HG03097 (cell line): ENCODE measurements at regions not wholly inside any gene's neighbourhood (a gene's known extent, or its start where the extent isn't known, plus 50 kb on each side); places are given as distances from the start of the nearest gene placed in this dataset.

Experiments used
- ATAC-seq: cut with Tn5 transposase; IDR thresholded peaks from one replicate; pipeline ENCODE4 v1.9.1; 2021; ENCODE audit not compliant: unreplicated experiment, low FRiP score

- no peak for ATAC-seq
Observed at GRCh38 chr19:29263305-29264135, 50.6 kb upstream of the UQCRFS1 start.

GRCh38 chr19:29264897-29265296 lies 51.9 kb upstream of the UQCRFS1 start:
- ATAC-seq, result no peak

GRCh38 chr19:29265436-29265835 lies 52.5 kb upstream of the UQCRFS1 start:
- ATAC-seq, result no peak

GRCh38 chr19:29266001-29266400 lies 53.0 kb upstream of the UQCRFS1 start:
- no peak for ATAC-seq

GRCh38 chr19:29266603-29267002 lies 53.7 kb upstream of the UQCRFS1 start:
- no peak for ATAC-seq

- ATAC-seq, result no peak
Observed at GRCh38 chr19:29267701-29268100, 54.8 kb upstream of the UQCRFS1 start.

- no peak for ATAC-seq
Observed at GRCh38 chr19:29268103-29268502, 55.2 kb upstream of the UQCRFS1 start.

GRCh38 chr19:29268721-29269393 lies 55.9 kb upstream of the UQCRFS1 start:
- ATAC-seq, result no peak

- ATAC-seq, result no peak
Observed at GRCh38 chr19:29269641-29270040, 56.7 kb upstream of the UQCRFS1 start.

GRCh38 chr19:29271341-29271740 lies 58.4 kb upstream of the UQCRFS1 start:
- ATAC-seq, result no peak

- no peak for ATAC-seq
Observed at GRCh38 chr19:29271911-29272310, 59.0 kb upstream of the UQCRFS1 start.

GRCh38 chr19:29273000-29273640 lies 60.2 kb upstream of the UQCRFS1 start:
- ATAC-seq, result no peak

GRCh38 chr19:29275266-29275665 lies 62.3 kb upstream of the UQCRFS1 start:
- no peak for ATAC-seq

GRCh38 chr19:29277102-29277501 lies 64.2 kb upstream of the UQCRFS1 start:
- ATAC-seq, result peak; percentile 57

- ATAC-seq, result no peak
Observed at GRCh38 chr19:29278716-29279115, 65.8 kb upstream of the UQCRFS1 start.

- no peak for ATAC-seq
Observed at GRCh38 chr19:29283366-29283765, 70.4 kb upstream of the UQCRFS1 start.

GRCh38 chr19:29285187-29285687 lies 72.3 kb upstream of the UQCRFS1 start:
- ATAC-seq, result no peak

- ATAC-seq, result no peak
Observed at GRCh38 chr19:29285878-29286277, 72.9 kb upstream of the UQCRFS1 start.

- no peak for ATAC-seq
Observed at GRCh38 chr19:29287061-29287460, 74.1 kb upstream of the UQCRFS1 start.

GRCh38 chr19:29288256-29288655 lies 75.3 kb upstream of the UQCRFS1 start:
- ATAC-seq, result no peak

GRCh38 chr19:29289020-29289419 lies 76.1 kb upstream of the UQCRFS1 start:
- ATAC-seq, result no peak
